GM19397 (cell line): ENCODE measurements at regions not wholly inside any gene's neighbourhood (a gene's known extent, or its start where the extent isn't known, plus 50 kb on each side); places are given as distances from the start of the nearest gene placed in this dataset.

Experiments used
- ATAC-seq: cut with Tn5 transposase; IDR thresholded peaks from one replicate; pipeline ENCODE4 v1.9.1; 2021; ENCODE audit warnings: mild to moderate bottlenecking, moderate library complexity; ENCODE audit not compliant: unreplicated experiment

DNA sequence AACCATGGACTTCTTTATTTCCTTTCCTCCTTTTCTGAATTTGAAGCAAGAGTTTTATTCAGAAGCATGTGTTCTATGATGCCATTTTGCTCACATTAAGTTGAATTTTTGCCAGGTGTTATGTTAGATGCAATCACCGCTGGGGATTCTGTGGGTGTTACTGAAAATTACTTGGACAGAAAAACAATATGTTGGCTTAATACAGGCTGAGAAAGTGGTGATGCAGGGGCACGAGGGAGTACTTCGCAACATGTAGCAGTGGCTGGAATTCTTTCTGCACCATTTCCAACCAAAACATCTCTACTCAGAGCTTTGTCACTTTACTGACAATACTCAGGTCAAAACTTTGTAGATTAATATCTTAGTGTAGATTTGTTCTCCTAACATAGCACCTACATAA is 109.2 kb upstream of the PCDH18 start:
- ATAC-seq = no peak

DNA sequence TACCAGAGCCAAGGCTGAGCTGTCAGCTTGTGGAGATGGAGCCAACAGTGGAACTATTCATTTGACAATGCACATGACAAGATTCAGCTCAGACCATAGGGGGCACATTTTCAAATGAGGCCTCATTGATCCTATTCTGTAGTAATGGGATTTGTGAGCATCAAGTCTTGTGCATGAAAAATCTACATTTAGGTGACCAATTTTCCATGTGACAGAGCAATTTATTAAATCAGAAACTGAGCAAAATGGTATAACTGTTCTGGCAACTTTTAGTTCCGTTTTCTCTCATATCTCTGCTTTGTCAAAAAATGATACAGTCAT is 108.5 kb upstream of the PCDH18 start:
- no peak for ATAC-seq

DNA sequence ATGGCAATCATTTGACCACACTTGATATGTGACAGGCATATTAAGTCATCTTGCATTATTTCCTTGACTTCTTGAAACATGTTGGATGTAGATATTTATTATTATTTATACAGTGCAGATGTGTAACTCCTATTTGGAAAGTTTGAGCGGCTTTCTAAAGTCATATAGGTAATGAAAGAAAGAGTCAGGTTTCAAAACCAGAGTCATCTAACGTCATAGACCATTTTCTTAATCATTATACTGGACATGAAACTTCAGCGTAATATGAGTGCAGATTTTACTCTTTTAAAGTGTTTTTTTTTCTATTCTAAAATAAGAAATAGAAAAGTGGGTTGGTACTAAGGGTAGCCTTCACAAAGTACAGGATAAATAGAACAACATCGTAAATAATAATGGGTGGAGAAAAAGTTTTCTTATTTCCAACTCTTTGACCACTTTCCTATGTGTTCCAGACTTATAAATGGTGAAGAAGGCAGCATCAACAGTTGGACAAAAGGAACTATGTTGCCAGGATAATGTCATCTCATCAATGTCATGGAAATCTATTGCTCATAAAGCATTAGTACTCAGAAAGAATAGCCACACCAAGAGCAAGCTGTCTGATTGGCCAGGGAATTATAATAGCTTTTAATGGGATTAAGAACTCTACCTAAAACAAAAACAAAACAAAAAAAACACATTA is 108.0 kb upstream of the PCDH18 start:
- ATAC-seq = no peak

DNA sequence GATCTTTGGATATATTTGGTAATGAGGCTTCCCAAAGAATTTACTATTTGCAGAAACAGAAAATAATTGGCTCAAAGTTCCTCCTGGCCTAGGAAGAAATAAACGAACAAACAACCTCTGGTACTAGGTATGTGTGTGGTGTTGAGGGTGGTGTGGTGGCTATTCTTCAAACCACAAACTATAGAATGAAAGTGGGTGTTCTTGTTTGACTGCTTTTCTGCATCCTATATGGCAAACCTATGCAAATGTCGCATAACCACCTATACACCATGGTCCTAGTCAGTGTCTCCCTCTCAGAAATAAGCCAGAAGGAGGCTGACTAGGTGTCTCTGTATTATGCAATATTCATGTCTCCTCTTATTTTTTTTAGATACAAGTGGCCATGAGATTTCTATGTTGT is 106.6 kb upstream of the PCDH18 start:
- ATAC-seq = peak; percentile 75

DNA sequence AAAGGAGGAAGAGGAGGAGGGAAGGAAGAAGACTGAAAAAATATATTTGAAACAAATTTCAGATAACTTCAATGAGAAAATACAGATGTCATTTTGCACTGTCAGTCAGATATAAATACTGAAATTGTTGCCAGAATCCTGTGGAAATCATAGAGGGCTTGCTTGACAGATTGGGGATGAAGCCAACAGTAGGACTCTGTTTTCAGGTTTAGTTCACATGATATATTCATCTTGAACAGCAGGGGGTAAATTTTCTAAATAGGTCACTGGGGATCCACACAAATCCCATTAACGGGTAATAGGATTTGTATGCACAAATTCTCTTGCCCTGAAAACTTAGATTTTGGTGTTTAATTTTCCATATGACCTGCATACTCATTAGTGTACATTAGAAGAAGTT is 103.3 kb upstream of the PCDH18 start:
- no peak for ATAC-seq

DNA sequence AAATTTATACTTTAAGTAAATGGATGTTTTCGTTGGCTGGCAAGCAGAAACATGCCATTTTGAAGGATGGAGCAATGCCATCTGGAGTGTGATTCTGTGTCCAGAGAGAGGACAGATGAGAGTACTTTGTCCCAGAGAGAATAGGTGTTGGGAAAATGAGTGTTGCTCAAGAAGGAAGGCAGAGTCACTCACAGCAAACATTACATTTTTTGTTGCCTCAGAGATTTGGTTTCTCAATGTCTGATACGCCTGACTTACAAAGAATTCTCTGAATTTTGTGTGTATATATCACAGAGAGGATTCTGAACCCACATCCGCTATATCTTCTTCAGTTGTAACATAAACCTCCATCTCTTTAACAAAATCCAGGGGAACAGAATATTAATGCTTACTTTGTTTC is 102.8 kb upstream of the PCDH18 start:
- no peak for ATAC-seq

DNA sequence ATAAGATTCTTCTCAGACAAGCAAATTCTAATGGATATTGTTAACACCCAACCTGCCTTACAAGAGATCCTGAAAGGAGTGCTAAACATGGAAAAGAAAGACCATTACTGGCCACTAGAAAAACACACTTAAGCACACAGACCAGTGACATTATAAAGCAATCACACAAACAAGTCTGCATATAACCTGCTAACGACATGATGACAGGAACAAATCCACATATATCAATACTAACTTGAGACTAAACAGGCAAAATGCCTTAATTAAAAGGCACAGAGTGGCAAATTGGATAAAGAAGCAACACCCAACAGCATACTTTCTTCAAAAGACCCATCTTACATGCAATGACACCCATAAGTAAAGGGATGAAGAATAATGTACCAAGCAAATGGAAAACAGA is 100.5 kb upstream of the PCDH18 start:
- no peak for ATAC-seq

DNA sequence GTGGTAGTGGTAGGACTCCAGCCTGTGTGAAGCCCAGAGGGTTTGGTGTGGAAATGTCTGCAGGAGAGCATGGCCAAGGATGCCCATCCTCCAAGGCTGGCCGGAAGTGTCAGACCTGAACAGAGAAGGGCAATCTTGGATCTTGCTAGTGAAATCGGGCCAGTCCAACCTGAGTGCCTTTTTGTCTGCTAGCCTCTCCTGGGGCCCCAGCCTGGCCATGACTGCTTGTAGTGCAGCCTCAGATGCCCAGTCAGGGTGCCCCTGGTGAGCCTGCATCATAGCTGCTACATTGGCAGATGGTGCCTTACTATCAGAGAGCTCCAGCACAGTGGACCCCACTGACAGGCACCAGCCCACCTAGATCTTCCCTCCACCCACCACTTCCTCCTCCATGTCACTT is 99.3 kb upstream of the PCDH18 start:
- no peak for ATAC-seq

DNA sequence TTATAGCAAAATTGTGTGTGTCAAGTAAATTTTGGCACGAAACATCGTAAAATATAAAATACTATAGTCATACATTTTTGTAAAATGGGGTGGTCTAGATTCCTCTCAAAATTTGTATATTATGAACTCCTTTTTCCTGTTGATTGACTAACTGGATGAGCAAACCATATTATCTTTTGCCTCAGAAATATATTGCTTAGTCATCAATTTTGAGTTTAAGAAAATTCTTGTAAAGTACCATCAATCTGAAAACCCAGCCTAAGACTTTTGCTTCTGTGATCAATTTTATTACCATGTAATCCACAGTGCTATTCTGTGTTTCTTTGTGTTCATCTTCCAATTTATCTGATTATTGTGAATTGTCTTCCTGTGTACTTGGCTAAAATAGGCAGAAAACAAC is 98.0 kb upstream of the PCDH18 start:
- ATAC-seq = no peak

DNA sequence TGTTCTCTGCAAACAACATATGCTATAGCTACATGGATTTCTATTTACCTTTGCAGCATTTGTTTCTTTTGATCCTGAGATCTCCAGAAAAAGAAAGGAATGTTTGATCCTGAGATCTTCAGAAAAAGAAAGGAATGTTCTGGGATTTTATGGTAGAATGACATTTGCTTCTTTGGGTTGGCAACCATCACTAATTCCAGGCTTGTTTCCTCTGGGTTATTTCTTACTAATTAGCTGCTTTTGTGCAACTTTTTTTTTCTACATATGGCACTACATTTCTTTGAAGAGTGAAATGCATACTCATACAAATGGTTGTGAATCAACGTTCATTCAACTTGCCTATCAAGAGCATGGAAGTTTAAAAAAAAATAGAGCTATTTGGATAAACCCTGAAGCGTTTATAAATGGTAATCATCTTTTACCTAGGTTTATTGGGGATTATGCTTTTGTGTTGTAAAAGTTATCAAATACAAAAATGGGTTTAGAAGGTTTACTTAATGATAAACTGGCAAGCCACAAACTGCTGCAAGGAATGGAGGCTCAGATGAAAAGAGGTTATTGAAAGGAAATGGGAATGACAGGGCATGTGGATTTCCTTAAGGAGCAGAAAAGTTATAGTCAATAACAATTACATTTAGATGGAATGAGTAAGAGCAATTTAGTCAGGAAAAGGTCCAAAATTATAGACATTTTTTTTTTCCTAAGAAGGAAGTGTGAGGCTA is 95.6 kb upstream of the PCDH18 start:
- ATAC-seq = no peak

DNA sequence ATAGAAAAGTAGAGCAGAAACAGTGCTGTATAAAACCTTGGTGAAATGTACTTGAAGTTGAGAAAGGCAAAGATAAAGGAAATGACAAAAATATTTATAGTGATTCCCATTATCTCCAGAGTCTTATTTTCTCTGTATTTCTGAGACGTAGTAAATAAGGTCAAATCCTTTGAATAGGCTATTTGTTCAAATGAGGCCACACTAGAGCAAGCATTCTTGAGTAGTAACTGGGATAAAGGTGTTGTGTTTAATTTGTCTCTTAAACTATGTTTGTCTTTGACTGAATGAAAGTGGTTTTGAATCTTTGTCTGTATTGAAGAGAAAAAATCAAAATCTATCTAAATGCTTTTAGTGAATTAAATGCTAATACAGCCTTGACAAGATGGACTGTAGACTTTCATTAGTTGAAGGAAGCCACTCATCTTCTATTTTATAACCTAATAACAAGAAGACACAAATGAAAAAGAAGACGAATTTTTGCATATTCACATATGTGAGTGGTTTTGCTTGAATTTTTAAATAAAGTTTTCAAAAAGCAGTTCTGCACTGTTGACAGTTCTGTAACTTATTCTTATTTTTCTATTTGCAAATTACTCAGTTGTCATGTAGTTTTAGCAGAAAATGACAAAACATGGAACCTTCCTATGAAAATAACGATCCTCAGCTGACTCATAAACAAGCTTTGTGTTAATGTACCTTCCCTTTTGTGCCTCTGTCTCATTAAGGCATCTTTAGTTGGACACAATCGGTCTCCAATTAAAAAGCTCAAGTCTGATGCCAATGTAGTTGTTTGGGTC is 94.8 kb upstream of the PCDH18 start:
- ATAC-seq = no peak

DNA sequence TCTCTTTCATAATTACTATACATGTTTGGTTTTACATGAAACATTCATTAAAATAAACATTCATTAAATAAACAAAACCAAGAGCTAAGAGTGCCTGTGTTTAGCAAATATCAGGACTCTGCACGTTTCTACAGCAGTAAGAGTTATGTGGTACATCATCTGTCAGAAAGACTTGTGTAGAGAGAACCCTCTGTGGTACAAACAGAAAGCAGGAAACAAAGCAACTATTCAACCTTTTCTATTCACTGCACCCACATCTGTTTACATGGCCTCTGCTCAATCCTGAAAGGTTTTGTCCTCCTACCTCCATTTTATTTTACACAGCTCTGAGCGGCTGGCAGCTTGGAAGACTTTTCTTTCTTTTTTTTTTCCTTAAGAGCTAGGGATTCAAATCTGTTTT is 90.7 kb upstream of the PCDH18 start:
- peak; percentile 58 for ATAC-seq

DNA sequence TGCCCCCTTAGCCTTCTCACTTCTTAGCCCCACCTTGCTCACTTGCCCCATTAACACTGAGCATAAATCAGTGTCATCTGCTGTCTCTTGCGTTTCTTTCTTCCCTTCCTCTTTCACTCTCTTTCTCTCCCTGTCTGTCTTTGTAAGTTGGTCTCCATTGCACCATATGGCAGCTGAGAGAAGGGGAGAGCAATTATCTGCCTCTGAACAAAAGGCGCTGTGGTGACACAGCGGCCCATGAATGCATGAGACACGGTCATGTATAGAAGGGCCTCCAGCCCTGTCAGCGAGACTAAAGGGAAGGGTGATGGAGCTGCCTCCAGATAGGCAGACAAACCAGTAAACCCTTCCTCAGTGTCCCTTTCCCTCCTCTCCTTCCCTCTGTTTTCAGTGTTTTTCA is 88.8 kb upstream of the PCDH18 start:
- no peak for ATAC-seq

DNA sequence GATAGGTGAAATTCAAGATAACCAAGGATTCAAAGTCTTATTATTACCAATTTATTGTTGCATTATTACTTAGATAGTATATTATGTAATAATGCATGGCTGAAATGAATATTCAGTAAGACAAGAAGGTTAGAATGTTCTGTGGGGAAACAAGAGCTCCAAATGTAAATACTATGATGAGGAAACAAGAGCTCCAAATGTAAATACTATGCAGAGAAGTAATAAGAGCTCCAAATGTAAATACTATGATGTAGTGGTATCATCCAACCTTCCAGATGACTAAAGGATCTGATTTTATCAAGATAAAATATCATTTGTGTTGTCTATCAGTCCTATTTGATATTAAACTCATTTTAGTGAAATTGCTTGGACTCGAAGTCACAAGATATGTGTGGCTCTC is 82.2 kb upstream of the PCDH18 start:
- no peak for ATAC-seq

DNA sequence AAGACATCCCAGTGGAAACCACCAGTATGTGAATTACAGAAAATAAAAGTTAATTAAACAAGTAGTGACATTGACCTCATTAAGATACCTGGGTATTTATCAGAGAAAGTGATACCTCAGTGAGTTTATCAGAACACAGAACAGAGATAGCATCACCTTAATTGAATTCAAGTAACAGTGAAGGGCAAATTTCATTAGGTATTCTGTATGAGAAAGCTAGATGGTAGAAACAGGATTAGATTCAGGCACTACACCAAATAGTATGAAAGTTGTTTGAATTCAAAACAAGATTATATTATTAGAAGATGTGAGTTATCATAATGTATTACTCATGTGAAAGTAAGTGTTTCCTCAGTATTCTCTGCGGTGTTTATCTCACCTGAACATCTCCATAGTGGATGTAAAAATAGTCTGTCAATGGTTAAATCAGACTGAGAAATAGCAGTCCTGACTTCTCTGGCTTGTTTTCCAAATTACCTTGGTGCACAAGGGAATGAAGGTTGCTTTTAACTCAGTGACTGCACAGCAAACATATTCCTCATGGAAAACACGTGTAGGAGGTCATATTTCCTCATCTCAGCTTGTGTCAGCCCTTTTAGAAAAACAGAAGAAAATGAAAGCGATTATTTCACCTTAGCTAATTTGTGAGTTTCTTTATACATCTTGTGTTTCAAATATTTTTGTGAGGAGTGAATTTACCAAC is 79.9 kb upstream of the PCDH18 start:
- no peak for ATAC-seq

DNA sequence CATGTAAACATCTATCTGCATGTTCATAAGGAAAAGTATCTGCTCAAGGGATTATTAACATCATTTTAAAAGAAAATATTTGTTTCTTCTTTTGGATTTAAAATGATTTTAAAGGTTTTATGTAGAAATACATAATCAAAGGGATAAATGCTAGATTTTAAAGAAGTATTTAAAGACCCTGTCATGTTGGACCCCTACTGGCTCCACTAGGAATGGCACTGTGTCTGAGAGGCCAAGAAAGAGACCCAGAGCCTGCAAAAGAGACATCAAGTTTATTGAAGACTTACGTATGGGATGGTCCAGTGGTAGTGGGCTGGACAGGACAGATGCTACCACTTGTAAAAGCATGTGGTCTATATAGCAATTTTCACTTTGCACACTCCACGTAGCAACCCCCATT is 78.7 kb upstream of the PCDH18 start:
- no peak for ATAC-seq

DNA sequence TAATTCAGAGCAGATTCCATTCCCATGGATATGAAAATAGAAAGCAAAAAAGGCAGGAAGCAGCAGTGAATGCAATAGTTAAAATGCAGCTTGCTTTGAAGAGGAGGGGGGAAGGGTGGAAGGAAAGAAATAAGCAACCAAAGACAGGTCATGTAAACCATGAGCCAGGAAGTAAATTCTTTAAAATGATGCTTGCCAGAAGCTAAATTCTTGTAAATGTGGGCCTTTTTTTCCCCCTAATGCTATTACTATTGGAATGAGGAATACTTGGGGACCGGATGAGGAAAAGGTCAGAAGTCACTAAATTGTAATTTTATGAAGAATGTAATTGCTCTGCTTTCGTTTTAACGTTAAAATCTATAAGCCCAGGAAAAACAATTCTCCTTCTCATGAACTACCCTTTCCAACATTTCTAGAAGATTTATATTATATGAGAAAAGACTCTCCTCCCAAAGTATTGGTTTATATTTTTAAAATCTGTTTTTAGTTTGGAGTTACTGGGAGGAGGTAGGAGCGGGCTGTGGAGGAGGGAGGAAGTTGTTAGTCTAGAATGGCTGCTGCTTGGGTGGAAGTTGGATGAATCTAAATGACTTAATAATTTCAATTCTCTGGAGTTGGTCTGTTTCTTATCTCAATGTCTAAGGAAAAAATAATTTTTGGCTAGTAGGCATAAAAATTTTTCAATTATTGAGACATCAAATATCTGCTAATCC is 77.6 kb upstream of the PCDH18 start:
- no peak for ATAC-seq

DNA sequence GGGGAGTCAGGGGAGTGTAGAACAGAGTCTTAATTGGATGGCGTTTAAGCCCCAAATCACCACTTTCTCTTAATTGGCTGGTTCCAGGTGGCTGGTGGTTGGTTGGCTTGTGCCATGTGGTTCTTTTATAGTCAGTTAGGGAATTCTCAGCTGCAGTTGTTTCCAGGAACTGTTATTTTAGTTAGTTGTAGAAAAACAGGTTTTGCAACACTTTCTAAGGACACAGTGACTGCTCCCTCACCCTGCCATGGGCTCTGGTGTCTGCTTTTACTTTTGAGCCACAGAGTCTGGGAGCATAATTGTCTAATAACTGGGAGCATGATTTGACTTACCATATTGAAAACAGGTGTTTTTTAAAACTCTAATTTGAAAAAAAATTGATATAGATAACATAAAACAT is 75.8 kb upstream of the PCDH18 start:
- ATAC-seq = no peak

DNA sequence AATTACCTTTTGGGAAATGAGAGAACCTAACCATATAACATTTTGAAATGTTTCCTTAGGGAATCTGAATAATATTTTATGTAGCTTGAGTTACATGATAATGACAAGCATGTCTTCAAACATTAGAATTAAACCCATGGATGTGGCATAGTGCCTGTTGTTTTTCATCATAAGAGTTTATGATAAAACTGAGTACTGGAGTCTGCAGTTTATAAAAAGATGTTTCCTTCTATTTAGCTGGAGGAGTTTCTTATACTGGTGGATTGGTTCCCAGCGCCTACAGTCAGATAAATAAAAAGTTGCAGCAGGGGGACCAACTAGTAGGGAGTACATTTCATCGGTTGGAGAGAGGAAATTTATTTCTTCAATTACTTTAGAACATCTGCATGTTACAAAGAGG is 70.1 kb upstream of the PCDH18 start:
- ATAC-seq = no peak

DNA sequence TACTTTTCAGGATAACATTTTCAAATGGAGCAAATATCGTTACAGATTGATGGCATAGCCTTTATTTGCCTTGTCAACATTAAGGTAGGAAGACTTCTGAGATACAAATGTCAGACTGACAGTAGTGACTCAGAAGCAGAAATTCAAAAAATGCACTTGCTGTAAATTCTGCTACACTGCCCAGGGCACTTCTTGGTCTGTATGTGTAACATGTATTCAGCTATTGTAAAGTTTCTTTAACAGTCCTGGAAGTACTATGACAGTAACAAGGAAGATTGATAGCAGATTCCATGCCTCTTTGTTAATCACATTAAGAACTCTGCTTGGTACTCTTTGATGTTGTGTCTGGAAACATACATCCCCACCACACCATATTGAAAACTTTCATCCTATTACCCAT is 69.6 kb upstream of the PCDH18 start:
- no peak for ATAC-seq

DNA sequence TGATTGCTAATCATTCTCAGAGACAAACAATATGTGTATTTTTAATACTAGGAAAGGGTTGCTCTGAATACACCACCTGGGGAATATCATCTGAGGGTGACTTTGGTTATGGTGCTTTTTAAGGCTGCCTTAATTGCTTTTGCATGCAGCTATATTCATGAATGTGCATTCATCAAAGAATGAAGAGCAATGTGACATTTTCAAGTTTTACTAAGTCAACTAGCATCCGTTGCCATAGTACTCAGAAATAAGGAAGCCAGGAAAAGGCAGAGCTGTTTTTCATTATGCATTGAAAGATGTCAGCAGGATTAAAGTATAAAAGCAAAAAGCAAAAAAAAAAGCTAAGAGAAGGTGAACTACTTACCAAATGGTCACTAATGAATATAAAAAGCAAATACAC is 67.4 kb upstream of the PCDH18 start:
- ATAC-seq = no peak
